Skeletal muscle satellite cell (primary cell): ENCODE measurements at regions not wholly inside any gene's neighbourhood (a gene's known extent, or its start where the extent isn't known, plus 50 kb on each side); places are given as distances from the start of the nearest gene placed in this dataset.

ENCODE experiments used
- H3K27me3 ChIP-seq: 2 replicates; pipeline ENCODE4 v1.7.0; 2013; ENCODE audit warnings: low read length; ENCODE audit not compliant: control insufficient read depth, insufficient read depth
- H3K36me3 ChIP-seq: 2 replicates; pipeline ENCODE4 v1.7.0; 2013; ENCODE audit warnings: mild to moderate bottlenecking, control low read depth, low read length; ENCODE audit not compliant: insufficient read depth
- H3K4me1 ChIP-seq: 2 replicates; pipeline ENCODE4 v1.7.0; 2013; ENCODE audit warnings: low read length; ENCODE audit not compliant: control insufficient read depth, insufficient read depth
- H3K4me2 ChIP-seq: 2 replicates; pipeline ENCODE4 v1.7.0; 2013; ENCODE audit warnings: mild to moderate bottlenecking, low read length
- H3K4me3 ChIP-seq: 2 replicates; pipeline ENCODE4 v1.7.0; 2013; ENCODE audit warnings: low read length
- H3K9ac ChIP-seq: 2 replicates; pipeline ENCODE4 v1.7.0; 2013; ENCODE audit warnings: mild to moderate bottlenecking, low read depth, low read length, moderate library complexity
- H3K9me3 ChIP-seq: replicated peaks from 2 replicates; pipeline ENCODE4 v1.7.0; 2013; ENCODE audit warnings: mild to moderate bottlenecking, control low read depth, low read length

- Histone ChIP-seq H3K4me3 (no peak overlapping the region), H3K27me3 (peaks cover 25% of the 10 kb centered on the region), H3K4me2 (no peak overlapping the region), H3K9me3 (no peaks in the 10 kb centered on the region), H3K4me1 (no peaks in the 10 kb centered on the region), H3K9ac (no peak overlapping the region), H3K36me3 (no peaks in the 10 kb centered on the region)
Observed at GRCh38 chr3:157753787-157754136, 250.5 kb upstream of the VEPH1 start.

GRCh38 chr3:157752956-157753786, 250.0 kb upstream of the VEPH1 start:
- Histone ChIP-seq H3K36me3 (no peaks in the 10 kb centered on the region), H3K4me3 (no peak overlapping the region), H3K9ac (no peak overlapping the region), H3K27me3 (peaks cover 23% of the 10 kb centered on the region), H3K4me2 (no peak overlapping the region), H3K4me1 (no peaks in the 10 kb centered on the region), H3K9me3 (no peaks in the 10 kb centered on the region)

DNA sequence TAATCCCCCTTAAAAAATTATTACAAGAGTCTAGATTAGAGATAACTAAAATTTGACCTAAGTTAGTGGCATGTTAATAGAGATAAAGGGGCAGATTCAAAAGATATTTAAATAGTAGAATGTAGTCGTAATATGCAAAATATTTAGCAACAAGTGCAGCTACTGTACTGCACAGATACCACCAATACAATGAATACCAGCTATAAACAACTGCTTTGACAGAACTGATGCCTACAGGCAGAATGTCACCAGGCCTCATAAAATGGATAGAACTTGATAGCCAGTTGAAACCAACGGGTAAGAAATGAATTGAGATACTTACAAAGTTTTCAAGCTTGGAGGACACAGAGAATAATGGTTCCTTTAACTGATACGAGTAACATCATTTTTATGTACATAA, 249.3 kb upstream of the VEPH1 start:
- Histone ChIP-seq H3K9me3 (no peaks in the 10 kb centered on the region), H3K4me3 (no peak overlapping the region), H3K4me1 (no peaks in the 10 kb centered on the region), H3K27me3 (peaks cover 17% of the 10 kb centered on the region), H3K4me2 (no peak overlapping the region), H3K9ac (no peak overlapping the region), H3K36me3 (no peaks in the 10 kb centered on the region)

GRCh38 chr3:157751386-157751785, 248.2 kb upstream of the VEPH1 start:
- no peaks in the 10 kb centered on the region for H3K9me3 ChIP-seq
- H3K4me3 ChIP-seq, result no peak overlapping the region
- no peaks in the 10 kb centered on the region for H3K36me3 ChIP-seq
- no peaks in the 10 kb centered on the region for H3K4me1 ChIP-seq
- no peak overlapping the region for H3K9ac ChIP-seq
- peaks cover 10% of the 10 kb centered on the region for H3K27me3 ChIP-seq
- no peak overlapping the region for H3K4me2 ChIP-seq

DNA sequence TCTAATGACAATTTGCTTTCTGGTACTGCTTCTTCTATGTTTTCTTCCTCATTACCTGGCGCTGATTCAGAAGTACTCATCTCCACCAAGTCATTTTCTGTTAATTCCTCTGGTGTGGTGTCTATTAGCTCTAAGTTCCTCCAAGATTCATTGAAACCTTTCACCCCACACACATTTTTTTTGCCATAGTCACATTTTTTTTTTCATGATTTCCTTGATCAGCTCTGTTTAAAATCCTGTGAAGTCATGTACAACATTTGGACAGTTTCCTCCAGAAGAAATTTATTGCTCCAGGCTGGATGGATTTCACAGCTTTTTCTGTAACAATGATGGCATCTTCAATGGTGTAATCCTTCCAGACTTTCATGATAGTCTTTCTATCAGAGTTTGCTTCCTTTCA, 243.2 kb upstream of the VEPH1 start:
- Histone ChIP-seq H3K4me1 (no peaks in the 10 kb centered on the region), H3K4me2 (no peak overlapping the region), H3K27me3 (no peaks in the 10 kb centered on the region), H3K9me3 (no peaks in the 10 kb centered on the region), H3K4me3 (no peak overlapping the region), H3K36me3 (no peaks in the 10 kb centered on the region), H3K9ac (no peak overlapping the region)

DNA sequence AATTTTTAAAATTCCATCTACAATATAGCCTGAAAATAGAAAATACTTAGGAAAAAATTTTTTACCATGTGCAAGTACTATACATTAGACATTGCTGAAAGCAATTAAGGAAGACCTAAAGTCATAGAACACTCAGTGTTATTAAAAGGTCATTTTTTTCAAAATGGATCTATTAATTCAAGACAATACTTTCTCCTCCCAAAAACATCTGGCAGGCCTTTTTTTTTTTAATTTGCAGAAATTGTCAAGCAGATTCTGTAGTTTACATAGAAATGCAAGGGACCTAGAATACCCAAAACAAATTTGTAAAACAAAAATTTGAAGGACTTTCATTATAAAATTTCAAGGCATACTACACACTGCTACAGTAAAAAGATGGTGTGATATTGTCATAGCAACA, 238.4 kb upstream of the VEPH1 start:
- peaks cover 2% of the 10 kb centered on the region for H3K27me3 ChIP-seq
- no peak overlapping the region for H3K4me2 ChIP-seq
- no peaks in the 10 kb centered on the region for H3K9me3 ChIP-seq
- H3K4me1 ChIP-seq, result no peaks in the 10 kb centered on the region
- H3K36me3 ChIP-seq, result no peaks in the 10 kb centered on the region
- H3K4me3 ChIP-seq, result no peak overlapping the region
- H3K9ac ChIP-seq, result no peak overlapping the region

GRCh38 chr3:157738441-157738840, 235.2 kb upstream of the VEPH1 start:
- Histone ChIP-seq H3K36me3 (no peaks in the 10 kb centered on the region), H3K27me3 (peaks cover 2% of the 10 kb centered on the region), H3K4me3 (no peak overlapping the region), H3K9me3 (no peaks in the 10 kb centered on the region), H3K9ac (no peak overlapping the region), H3K4me1 (no peaks in the 10 kb centered on the region), H3K4me2 (no peak overlapping the region)

DNA sequence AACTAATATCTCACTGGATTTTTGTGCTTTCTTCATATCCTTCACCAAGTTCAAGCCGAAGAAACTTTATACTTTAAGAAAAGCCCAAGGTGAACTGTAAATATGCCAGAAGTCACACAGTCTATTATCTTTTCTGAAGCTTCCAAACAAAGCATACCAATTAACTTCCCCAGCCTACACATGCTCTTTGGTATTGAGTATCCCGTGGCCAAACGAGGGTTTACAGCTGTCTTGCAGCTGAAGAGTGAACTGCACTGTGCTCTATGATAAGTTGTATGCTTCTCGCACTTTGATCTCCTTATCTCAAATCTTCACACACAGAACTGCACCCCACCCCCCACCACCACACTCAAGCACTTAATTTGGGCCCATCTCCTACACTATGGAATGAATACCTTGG, 215.6 kb upstream of the VEPH1 start:
- Histone ChIP-seq H3K4me1 (no peaks in the 10 kb centered on the region), H3K9me3 (no peaks in the 10 kb centered on the region), H3K9ac (no peak overlapping the region), H3K4me3 (no peak overlapping the region), H3K36me3 (no peaks in the 10 kb centered on the region), H3K27me3 (peaks cover 32% of the 10 kb centered on the region), H3K4me2 (no peak overlapping the region)

- H3K4me1 ChIP-seq, result no peaks in the 10 kb centered on the region
- peaks cover 22% of the 10 kb centered on the region for H3K27me3 ChIP-seq
- H3K4me2 ChIP-seq, result no peak overlapping the region
- no peaks in the 10 kb centered on the region for H3K36me3 ChIP-seq
- no peak overlapping the region for H3K4me3 ChIP-seq
- H3K9me3 ChIP-seq, result no peaks in the 10 kb centered on the region
- H3K9ac ChIP-seq, result no peak overlapping the region
Observed at GRCh38 chr3:157713101-157713500, 209.9 kb upstream of the VEPH1 start.

- H3K4me2 ChIP-seq, result no peak overlapping the region
- H3K4me1 ChIP-seq, result no peaks in the 10 kb centered on the region
- no peak overlapping the region for H3K9ac ChIP-seq
- peaks cover 4% of the 10 kb centered on the region for H3K27me3 ChIP-seq
- no peaks in the 10 kb centered on the region for H3K36me3 ChIP-seq
- no peak overlapping the region for H3K4me3 ChIP-seq
- no peaks in the 10 kb centered on the region for H3K9me3 ChIP-seq
Observed at GRCh38 chr3:157705258-157705657, 202.0 kb upstream of the VEPH1 start.

- no peak overlapping the region for H3K4me3 ChIP-seq
- no peaks in the 10 kb centered on the region for H3K36me3 ChIP-seq
- H3K27me3 ChIP-seq, result peaks cover 17% of the 10 kb centered on the region
- no peak overlapping the region for H3K4me2 ChIP-seq
- H3K9me3 ChIP-seq, result no peaks in the 10 kb centered on the region
- no peaks in the 10 kb centered on the region for H3K4me1 ChIP-seq
- H3K9ac ChIP-seq, result no peak overlapping the region
Observed at GRCh38 chr3:157700405-157700804, 197.2 kb upstream of the VEPH1 start.

- no peaks in the 10 kb centered on the region for H3K36me3 ChIP-seq
- no peak overlapping the region for H3K4me2 ChIP-seq
- no peak overlapping the region for H3K9ac ChIP-seq
- H3K4me3 ChIP-seq, result no peak overlapping the region
- H3K27me3 ChIP-seq, result peaks cover 13% of the 10 kb centered on the region
- no peaks in the 10 kb centered on the region for H3K4me1 ChIP-seq
- H3K9me3 ChIP-seq, result no peaks in the 10 kb centered on the region
Observed at GRCh38 chr3:157695586-157695985, 192.4 kb upstream of the VEPH1 start.
